Kidney epithelial cell (primary cell): ENCODE measurements at regions not wholly inside any gene's neighbourhood (a gene's known extent, or its start where the extent isn't known, plus 50 kb on each side); places are given as distances from the start of the nearest gene placed in this dataset.

ENCODE experiments used
- DNase-seq: peaks from one replicate; pipeline ENCODE4 v3.0.0-alpha.2; 2010; ENCODE audit warnings: low read depth
- H3K27me3 ChIP-seq: 2 replicates; pipeline ENCODE4 v1.6.0; 2011; ENCODE audit warnings: low read length; ENCODE audit not compliant: control insufficient read depth, insufficient read depth
- H3K36me3 ChIP-seq: 2 replicates; pipeline ENCODE4 v1.5.1; 2011; ENCODE audit warnings: low read length; ENCODE audit not compliant: control insufficient read depth, insufficient read depth
- H3K4me3 ChIP-seq: 2 replicates; pipeline ENCODE4 v1.5.1; 2011; ENCODE audit warnings: low read depth, mild to moderate bottlenecking, control low read depth, low read length
- CTCF ChIP-seq: IDR thresholded peaks from 2 replicates; pipeline ENCODE4 v1.5.1; 2011; ENCODE audit warnings: mild to moderate bottlenecking, moderate library complexity, low read length, control low read depth, inconsistent platforms; ENCODE audit not compliant: insufficient read depth, poor library complexity, severe bottlenecking

DNA sequence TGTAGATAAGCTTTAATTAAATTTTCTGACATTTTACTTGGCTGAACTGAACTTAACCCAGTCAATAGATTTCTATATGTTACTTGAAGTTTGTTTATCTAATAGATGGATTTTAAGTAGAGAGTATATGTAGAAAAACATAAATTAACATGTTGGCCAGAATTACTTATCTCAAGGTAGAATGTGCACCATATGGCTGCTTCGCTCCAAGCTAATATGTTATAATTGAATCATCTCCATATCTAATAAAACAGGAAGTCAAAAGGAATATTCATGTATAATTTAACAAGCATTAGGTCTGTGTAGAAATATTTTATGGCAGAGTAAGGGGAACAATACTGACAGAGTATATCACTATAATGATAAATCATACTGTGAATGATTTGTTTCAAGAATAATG, 650.7 kb upstream of the ALCAM start:
- Histone ChIP-seq H3K36me3 (no peaks in the 10 kb centered on the region), H3K4me3 (no peak overlapping the region), H3K27me3 (no peaks in the 10 kb centered on the region)
- TF ChIP-seq CTCF: no peak
- no peak for DNase-seq

DNA sequence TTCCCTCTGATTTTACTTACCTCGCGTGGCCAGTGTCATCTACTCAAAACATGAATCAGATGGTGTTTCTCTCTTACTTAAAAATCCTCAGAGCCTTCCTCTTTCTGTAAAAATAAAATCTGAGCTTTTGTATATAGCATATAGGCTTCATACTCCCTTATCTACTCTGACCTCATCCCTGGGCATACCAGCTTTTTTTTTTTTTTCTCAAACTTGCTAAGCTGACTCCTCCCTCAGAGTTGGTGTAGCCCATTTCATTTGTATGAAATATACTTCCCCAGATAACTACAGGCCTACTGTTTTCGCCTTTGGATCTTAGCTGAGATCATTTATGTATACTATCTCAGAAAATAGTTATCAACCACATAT, 648.9 kb upstream of the ALCAM start:
- TF ChIP-seq CTCF: no peak
- no peaks in the 10 kb centered on the region for H3K36me3 ChIP-seq
- no peak overlapping the region for H3K4me3 ChIP-seq
- H3K27me3 ChIP-seq: no peaks in the 10 kb centered on the region
- DNase-seq: no peak

- DNase-seq: no peak
- no peaks in the 10 kb centered on the region for H3K27me3 ChIP-seq
- no peak overlapping the region for H3K4me3 ChIP-seq
- H3K36me3 ChIP-seq: no peaks in the 10 kb centered on the region
- TF ChIP-seq CTCF: no peak
These were observed 643.7 kb upstream of the ALCAM start for GRCh38 chr3:104723000-104723399.

GRCh38 chr3:104731074-104731473, 635.6 kb upstream of the ALCAM start:
- no peak overlapping the region for H3K4me3 ChIP-seq
- no peak for DNase-seq
- TF ChIP-seq CTCF: no peak
- no peaks in the 10 kb centered on the region for H3K36me3 ChIP-seq
- no peaks in the 10 kb centered on the region for H3K27me3 ChIP-seq

GRCh38 chr3:104734627-104735026, 632.1 kb upstream of the ALCAM start:
- no peak overlapping the region for H3K4me3 ChIP-seq
- no peak for DNase-seq
- no peaks in the 10 kb centered on the region for H3K36me3 ChIP-seq
- H3K27me3 ChIP-seq: no peaks in the 10 kb centered on the region
- no peak for TF ChIP-seq CTCF

DNA sequence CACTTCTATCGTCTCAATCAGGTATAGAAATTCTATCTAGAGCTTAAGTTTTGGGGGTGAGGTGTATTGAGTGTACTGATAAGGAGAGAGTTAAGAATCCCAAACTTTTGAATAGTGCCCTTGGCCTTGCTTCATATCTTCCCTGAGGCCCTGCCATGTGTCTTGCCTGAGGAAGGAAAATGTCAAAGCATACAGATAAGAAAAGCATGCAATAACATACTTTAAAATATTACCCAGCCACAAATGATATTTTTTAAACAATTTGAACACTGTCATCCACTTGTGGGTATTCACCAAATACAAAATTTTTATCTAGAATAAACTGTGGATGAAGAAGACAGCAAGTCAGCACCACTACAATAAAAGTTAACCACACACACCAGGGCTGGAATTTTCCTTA, 631.0 kb upstream of the ALCAM start:
- no peak overlapping the region for H3K4me3 ChIP-seq
- no peak for TF ChIP-seq CTCF
- no peak for DNase-seq
- H3K36me3 ChIP-seq: no peaks in the 10 kb centered on the region
- H3K27me3 ChIP-seq: no peaks in the 10 kb centered on the region
